Pancreas (tissue), 10 donors: ENCODE measurements at regions not wholly inside any gene's neighbourhood (a gene's known extent, or its start where the extent isn't known, plus 50 kb on each side); places are given as distances from the start of the nearest gene placed in this dataset.
A peak's percentile ranks its signal among the peaks of the same experiment; 100 is the strongest.

ENCODE experiments used
- ATAC-seq, 4 donors: fragments of 200-7000 bp; cut with Tn5 transposase; one replicate each; pipeline versions ENCODE4 v1.8.0 to v1.9.1; 2020; ENCODE audit warnings: mild to moderate bottlenecking in 4 of 4, moderate library complexity in 4 of 4
- DNase-seq, 6 donors: peaks; one replicate each; pipeline ENCODE4 v3.0.0-alpha.2; 2020
- FAIRE-seq: peaks from 2 replicates; lab custom pipeline; 2012; peaks lifted over from hg19 to GRCh38; lab: Jason Lieb, UNC
- H3K27ac ChIP-seq, 4 donors: fragments of 200-600 bp; sonication (generic); 1 replicate in 3 of 4; 2 replicates in 1 of 4; pipeline versions ENCODE4 v1.5.0 to v1.8.0; 2020
- H3K27me3 ChIP-seq, 4 donors: fragments of 200-600 bp; one replicate each; pipeline ENCODE4 v1.8.0; 2021
- H3K36me3 ChIP-seq, 3 donors: fragments of 200-600 bp; sonication (generic) in 1 of 3; one replicate each; pipeline versions ENCODE4 v1.5.0 to v1.8.0; 2020 to 2021
- H3K4me1 ChIP-seq, 3 donors: fragments of 200-600 bp; one replicate each; pipeline ENCODE4 v1.8.0; 2021
- H3K4me3 ChIP-seq, 4 donors: fragments of 200-600 bp; sonication (generic) in 2 of 4; one replicate each; pipeline versions ENCODE4 v1.5.0 to v1.8.0; 2020 to 2021
- H3K9me3 ChIP-seq, 4 donors: fragments of 200-600 bp; one replicate each; pipeline ENCODE4 v1.8.0; 2021
- WGBS, 2 donors: extraction: QIAGEN DNeasy Blood & Tissue Kit; methylation state at CpG; one replicate each; pipeline ENCODE4 v1.1.7; 2013; 5-methylcytosine and 5-hydroxymethylcytosine counted together
- intact Hi-C, 3 donors: fragments of 100-400 bp; cut with DNase I; formaldehyde crosslinking; loops; one replicate each; pipeline versions ENCODE4 v1.11.1 to v1.14.2; 2022
- TF ChIP-seq, protein P1 (sequence below), 4 donors: fragments of 200-600 bp; sonication (generic) in 3 of 4; IDR thresholded peaks; one replicate each; pipeline versions ENCODE4 v1.5.0 to v1.8.0; 2021; ENCODE audit warnings: antibody characterized with exemption in 4 of 4
- donor health status: healthy with polysubstance abuse.
- donor health status: DM: no; HTN: no; CAD: no; lungs with moderate emphysema.
- donor health status: DM: no; HTN: no; CAD: no.
- donor health status: control.
- donor health status: control.
- donor health status: Bipolar disorder and iron deficiency.
- donor health status: DM: yes; HTN: yes; CAD: no.
- donor health status: DM: no; HTN: no; CAD: no.
- donor health status: DM: no; HTN: no; CAD: no.
- donor health status: DM: yes; HTN: yes; CAD: no.

DNA sequence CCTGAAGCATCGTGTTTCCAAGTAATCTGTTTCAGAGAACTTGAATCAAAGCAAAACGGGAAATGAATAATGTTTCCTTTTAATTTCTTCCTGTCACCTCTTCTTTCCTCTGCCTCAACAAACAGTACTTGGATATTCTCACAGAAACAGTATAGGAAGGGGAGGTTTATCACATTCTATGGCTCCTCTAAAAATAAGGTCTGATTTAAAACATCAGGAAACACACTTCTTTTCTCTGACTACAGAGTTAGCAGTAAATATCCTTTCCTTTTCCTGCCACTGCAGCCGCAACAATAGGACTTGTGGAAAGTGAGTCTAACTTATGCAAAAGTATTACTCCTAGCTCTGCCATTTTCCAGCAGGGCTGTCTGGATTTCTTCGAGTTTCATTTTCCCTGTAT, 62.3 kb downstream of the CH25H start:
- intact Hi-C loops = no loop called here
- no peak overlapping the region for H3K4me3 ChIP-seq
- H3K27ac ChIP-seq = no peak overlapping the region
- H3K9me3 ChIP-seq = no peaks in the 10 kb centered on the region
- TF ChIP-seq, protein P1, sequence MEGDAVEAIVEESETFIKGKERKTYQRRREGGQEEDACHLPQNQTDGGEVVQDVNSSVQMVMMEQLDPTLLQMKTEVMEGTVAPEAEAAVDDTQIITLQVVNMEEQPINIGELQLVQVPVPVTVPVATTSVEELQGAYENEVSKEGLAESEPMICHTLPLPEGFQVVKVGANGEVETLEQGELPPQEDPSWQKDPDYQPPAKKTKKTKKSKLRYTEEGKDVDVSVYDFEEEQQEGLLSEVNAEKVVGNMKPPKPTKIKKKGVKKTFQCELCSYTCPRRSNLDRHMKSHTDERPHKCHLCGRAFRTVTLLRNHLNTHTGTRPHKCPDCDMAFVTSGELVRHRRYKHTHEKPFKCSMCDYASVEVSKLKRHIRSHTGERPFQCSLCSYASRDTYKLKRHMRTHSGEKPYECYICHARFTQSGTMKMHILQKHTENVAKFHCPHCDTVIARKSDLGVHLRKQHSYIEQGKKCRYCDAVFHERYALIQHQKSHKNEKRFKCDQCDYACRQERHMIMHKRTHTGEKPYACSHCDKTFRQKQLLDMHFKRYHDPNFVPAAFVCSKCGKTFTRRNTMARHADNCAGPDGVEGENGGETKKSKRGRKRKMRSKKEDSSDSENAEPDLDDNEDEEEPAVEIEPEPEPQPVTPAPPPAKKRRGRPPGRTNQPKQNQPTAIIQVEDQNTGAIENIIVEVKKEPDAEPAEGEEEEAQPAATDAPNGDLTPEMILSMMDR (IDR thresholded peaks at IDR 0.05) = no peak
- FAIRE-seq = no peak
- no peaks in the 10 kb centered on the region for H3K36me3 ChIP-seq
- H3K4me1 ChIP-seq = no peaks in the 10 kb centered on the region
- no peaks in the 10 kb centered on the region for H3K27me3 ChIP-seq
- ATAC-seq = no peak
- 65 to 81% methylated on average over 4 of the region's 4 CpGs for WGBS, 2 donors
- no peak for DNase-seq

DNA sequence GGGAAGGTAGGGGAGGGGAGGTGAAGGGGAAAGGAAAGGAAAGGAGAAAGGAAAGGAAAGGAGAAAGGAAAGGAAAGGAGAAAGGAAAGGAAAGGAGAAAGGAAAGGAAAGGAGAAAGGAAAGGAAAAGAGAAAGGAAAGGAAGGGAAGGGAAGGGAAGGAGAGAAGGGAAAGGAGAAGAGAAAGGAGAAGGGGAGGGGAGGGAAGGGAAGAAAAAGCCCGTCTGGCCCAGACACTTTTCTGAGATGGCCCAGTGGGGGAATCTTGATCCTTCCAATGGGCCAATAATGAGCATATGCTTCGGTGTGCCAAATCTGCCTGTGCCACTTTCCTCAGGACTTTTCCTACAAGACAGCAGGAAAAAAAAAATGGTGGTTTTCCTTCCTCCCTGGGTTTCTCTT, 64.5 kb downstream of the CH25H start:
- no peak for ATAC-seq
- Histone ChIP-seq H3K4me1 (no peaks in the 10 kb centered on the region), H3K27me3 (no peaks in the 10 kb centered on the region), H3K27ac (no peak overlapping the region), H3K9me3 (no peaks in the 10 kb centered on the region), H3K4me3 (no peak overlapping the region), H3K36me3 (no peaks in the 10 kb centered on the region)
- TF ChIP-seq, protein P1 (IDR thresholded peaks at IDR 0.05) = no peak
- no peak for FAIRE-seq
- intact Hi-C loops = no loop called here
- DNase-seq = no peak
- WGBS, 2 donors = 63 to 80% methylated on average over 2 of the region's 2 CpGs

DNA sequence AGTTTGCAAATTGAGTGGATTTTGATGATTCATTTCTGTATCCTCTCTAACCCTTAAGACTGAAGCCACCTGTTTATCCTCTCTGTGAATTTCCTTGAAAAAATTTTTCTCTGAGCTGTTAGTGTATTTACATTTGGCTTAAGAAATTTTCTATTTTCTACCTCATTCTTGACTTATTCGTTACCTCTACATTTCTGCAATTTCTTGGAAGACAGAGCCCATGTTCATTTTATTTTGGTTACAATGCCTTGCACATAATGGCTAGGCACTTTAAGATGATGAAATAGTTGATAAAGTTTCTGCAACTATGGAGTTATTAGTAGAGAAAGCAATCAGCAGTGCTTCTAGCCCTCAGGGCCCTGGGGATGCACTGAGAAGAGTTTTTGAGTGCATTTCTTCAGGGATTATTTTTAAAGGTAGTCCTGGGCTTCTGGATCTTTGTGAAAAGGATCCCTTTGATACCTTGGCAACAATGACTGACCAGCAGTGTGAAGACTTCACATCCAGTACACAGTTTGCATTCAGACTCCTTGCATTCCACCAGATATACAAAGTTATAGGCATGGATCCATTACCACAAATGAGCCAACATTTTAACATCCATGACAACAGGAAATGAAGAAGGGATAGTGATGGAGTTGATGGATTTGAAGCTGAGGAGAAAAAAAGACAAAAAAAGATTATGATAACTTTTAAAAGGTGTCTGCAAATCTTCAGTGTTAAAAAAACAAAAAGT, 68.2 kb downstream of the CH25H start:
- intact Hi-C loops = no loop called here
- no peak overlapping the region for H3K4me3 ChIP-seq
- TF ChIP-seq, protein P1 (IDR thresholded peaks at IDR 0.05) = no peak
- WGBS, 2 donors = 86 to 93% methylated on average over 1 of the region's 1 CpG
- no peak overlapping the region for H3K27ac ChIP-seq
- H3K36me3 ChIP-seq = no peaks in the 10 kb centered on the region
- FAIRE-seq (no peak), ATAC-seq (no peak), DNase-seq (no peak)
- H3K4me1 ChIP-seq = no peaks in the 10 kb centered on the region
- peaks cover 0 to 4% (median 0%) of the 10 kb centered on the region in 4 donors for H3K9me3 ChIP-seq
- H3K27me3 ChIP-seq = no peaks in the 10 kb centered on the region

DNA sequence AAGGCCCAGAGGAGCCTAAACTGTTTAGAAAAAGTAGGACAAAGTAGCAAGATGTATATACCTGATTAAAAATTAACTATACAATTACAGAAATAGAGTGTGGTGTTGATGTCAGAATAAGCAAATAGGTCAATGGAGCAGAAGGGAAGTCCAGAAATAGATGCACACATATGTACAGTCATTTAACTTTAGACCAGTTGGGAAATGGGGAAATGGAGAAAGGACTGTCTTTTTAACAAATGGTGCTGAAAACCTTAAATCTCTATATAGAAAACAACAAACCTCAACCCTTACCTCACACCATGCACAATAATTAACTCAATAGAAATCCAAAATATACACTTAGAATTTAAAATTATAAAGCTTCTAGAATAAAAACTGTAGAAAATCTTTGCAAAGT, 72.2 kb downstream of the CH25H start:
- no peak for ATAC-seq
- TF ChIP-seq, protein P1 (IDR thresholded peaks at IDR 0.05) = no peak

DNA sequence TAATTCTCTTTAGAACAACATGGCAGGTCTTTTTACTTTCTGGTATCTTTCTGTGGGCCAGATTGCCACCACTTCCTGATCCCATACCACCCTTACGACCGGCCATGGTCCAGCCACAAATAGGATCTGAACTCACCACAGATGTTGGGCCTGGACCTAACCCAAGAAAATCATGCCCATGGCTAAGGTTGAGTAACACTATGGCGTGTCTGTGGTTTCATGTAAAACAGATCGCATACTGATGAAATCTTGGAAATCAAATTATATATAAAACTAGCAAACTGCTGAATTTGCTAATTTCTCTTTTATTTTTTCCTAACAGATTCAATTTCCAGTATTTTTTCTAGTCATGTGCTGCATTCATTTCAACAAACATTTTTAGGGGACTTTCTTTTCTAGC, 77.2 kb downstream of the CH25H start:
- FAIRE-seq = no peak
- whole genome bisulfite sequencing, 2 donors = 84 to 90% methylated on average over 4 of the region's 4 CpGs

More for the DNA sequence above, 72.2 kb downstream of the CH25H start:
- no peaks in the 10 kb centered on the region for H3K36me3 ChIP-seq
- DNase-seq (no peak), FAIRE-seq (no peak)
- H3K4me3 ChIP-seq = no peak overlapping the region
- peaks cover 0 to 6% (median 0%) of the 10 kb centered on the region in 4 donors for H3K9me3 ChIP-seq
- H3K4me1 ChIP-seq = no peaks in the 10 kb centered on the region
- no peak overlapping the region for H3K27ac ChIP-seq
- intact Hi-C loops = no loop called here
- no peaks in the 10 kb centered on the region for H3K27me3 ChIP-seq

More for the DNA sequence above, 77.2 kb downstream of the CH25H start:
- TF ChIP-seq, protein P1 (IDR thresholded peaks at IDR 0.05) = no peak
- Histone ChIP-seq H3K36me3 (no peaks in the 10 kb centered on the region), H3K4me1 (no peaks in the 10 kb centered on the region), H3K27me3 (no peaks in the 10 kb centered on the region), H3K4me3 (no peak overlapping the region), H3K27ac (no peak overlapping the region), H3K9me3 (peaks cover 0 to 6% (median 0%) of the 10 kb centered on the region in 4 donors)
- DNase-seq (peak in 1 of 6 donors; percentile 34), ATAC-seq (peak in 2 of 4 donors; percentile 57 to 63)
- intact Hi-C loops = no loop called here
